Mucosa of rectum (tissue), 2 donors: ENCODE measurements at regions not wholly inside any gene's neighbourhood (a gene's known extent, or its start where the extent isn't known, plus 50 kb on each side); places are given as distances from the start of the nearest gene placed in this dataset.

Source experiments
- H3K27ac ChIP-seq, 2 donors: one replicate each; pipeline ENCODE4 v1.7.0; 2013; ENCODE audit warnings: inconsistent platforms in 2 of 2, low read depth in 2 of 2, low read length in 2 of 2
- H3K27me3 ChIP-seq, 2 donors: one replicate each; pipeline ENCODE4 v1.7.0; 2013; ENCODE audit warnings: low read length in 2 of 2; ENCODE audit not compliant: control insufficient read depth in 2 of 2, insufficient read depth in 2 of 2
- H3K36me3 ChIP-seq, 2 donors: one replicate each; pipeline ENCODE4 v1.7.0; 2013; ENCODE audit warnings: low read length in 2 of 2; ENCODE audit not compliant: control insufficient read depth in 2 of 2, insufficient read depth in 2 of 2
- H3K4me1 ChIP-seq, 2 donors: one replicate each; pipeline ENCODE4 v1.7.0; 2013; ENCODE audit warnings: low read length in 2 of 2, mild to moderate bottlenecking in 1 of 2; ENCODE audit not compliant: control insufficient read depth in 2 of 2, insufficient read depth in 2 of 2
- H3K4me3 ChIP-seq, 2 donors: one replicate each; pipeline ENCODE4 v1.7.0; 2013; ENCODE audit warnings: low read length in 2 of 2
- H3K9ac ChIP-seq, 2 donors: one replicate each; pipeline ENCODE4 v1.7.0; 2013; ENCODE audit warnings: low read length in 2 of 2, low read depth in 1 of 2, mild to moderate bottlenecking in 1 of 2
- H3K9me3 ChIP-seq, 2 donors: one replicate each; pipeline ENCODE4 v1.7.0; 2013; ENCODE audit warnings: low read length in 2 of 2; ENCODE audit not compliant: control insufficient read depth in 2 of 2
- donor health status: healthy.
- donor health status: Normal muscosa, but diverticular disease.

DNA sequence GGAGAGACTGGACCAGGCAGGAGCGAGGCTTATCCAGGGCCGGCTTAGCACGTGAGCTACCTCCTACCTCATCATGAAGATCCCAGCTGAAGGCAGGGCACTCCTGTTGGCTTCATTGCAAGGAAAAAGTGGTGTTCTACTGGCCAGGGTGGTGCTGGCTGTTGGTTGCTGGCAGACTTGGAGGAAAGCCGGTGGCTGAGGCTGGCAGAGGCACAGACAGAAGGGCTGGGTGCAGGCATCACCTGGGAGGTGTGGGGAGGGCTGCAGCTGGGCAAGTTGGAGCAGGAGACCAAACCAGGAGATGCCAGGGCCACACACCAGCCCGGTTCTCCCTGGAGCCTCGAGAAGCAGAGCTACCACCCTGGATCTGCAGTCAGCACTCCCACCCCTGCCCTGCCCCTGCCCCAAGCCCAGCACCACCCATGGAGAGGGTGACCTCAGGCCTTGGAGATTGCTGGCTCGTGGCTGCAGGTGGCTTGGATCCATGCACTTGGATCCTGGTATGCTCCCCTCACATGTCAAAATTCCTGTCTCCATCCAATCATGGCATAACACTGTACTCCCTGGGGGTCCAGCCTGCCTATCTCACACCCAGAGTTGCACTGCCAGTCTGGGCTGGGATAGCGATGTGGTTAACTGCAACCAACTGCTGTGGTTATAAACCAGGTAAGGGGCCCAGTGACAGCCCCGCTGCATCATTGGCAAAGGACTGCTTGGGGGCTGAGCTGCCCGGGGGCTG is 49.7 kb downstream of the GLI2 start:
- Histone ChIP-seq H3K36me3 (no peaks in the 10 kb centered on the region), H3K27ac (no peak overlapping the region), H3K4me3 (no peak overlapping the region), H3K9me3 (no peaks in the 10 kb centered on the region), H3K9ac (no peak overlapping the region), H3K4me1 (no peaks in the 10 kb centered on the region), H3K27me3 (peaks cover 0 to under 1% of the 10 kb centered on the region in 2 donors)

- H3K9me3 ChIP-seq, result no peaks in the 10 kb centered on the region
- no peaks in the 10 kb centered on the region for H3K4me1 ChIP-seq
- no peaks in the 10 kb centered on the region for H3K36me3 ChIP-seq
- no peaks in the 10 kb centered on the region for H3K27me3 ChIP-seq
- no peak overlapping the region for H3K27ac ChIP-seq
- H3K9ac ChIP-seq, result no peak overlapping the region
- H3K4me3 ChIP-seq, result no peak overlapping the region
Measured at GRCh38 chr2:120786038-120786960, 50.6 kb downstream of the GLI2 start.

- H3K36me3 ChIP-seq, result no peaks in the 10 kb centered on the region
- no peak overlapping the region for H3K9ac ChIP-seq
- H3K4me1 ChIP-seq, result no peaks in the 10 kb centered on the region
- no peak overlapping the region for H3K4me3 ChIP-seq
- H3K9me3 ChIP-seq, result no peaks in the 10 kb centered on the region
- H3K27me3 ChIP-seq, result no peaks in the 10 kb centered on the region
- no peak overlapping the region for H3K27ac ChIP-seq
Measured at GRCh38 chr2:120787111-120787821, 51.6 kb downstream of the GLI2 start.

- no peaks in the 10 kb centered on the region for H3K27me3 ChIP-seq
- H3K4me1 ChIP-seq, result no peaks in the 10 kb centered on the region
- no peak overlapping the region for H3K27ac ChIP-seq
- H3K9me3 ChIP-seq, result no peaks in the 10 kb centered on the region
- no peak overlapping the region for H3K9ac ChIP-seq
- no peaks in the 10 kb centered on the region for H3K36me3 ChIP-seq
- no peak overlapping the region for H3K4me3 ChIP-seq
Measured at GRCh38 chr2:120787822-120788700, 52.4 kb downstream of the GLI2 start.

- no peaks in the 10 kb centered on the region for H3K27me3 ChIP-seq
- no peaks in the 10 kb centered on the region for H3K36me3 ChIP-seq
- H3K4me3 ChIP-seq, result no peak overlapping the region
- H3K9me3 ChIP-seq, result no peaks in the 10 kb centered on the region
- H3K27ac ChIP-seq, result no peak overlapping the region
- no peaks in the 10 kb centered on the region for H3K4me1 ChIP-seq
- H3K9ac ChIP-seq, result no peak overlapping the region
Measured at GRCh38 chr2:120791243-120791961, 55.7 kb downstream of the GLI2 start.

GRCh38 chr2:120791962-120792297 is 56.3 kb downstream of the GLI2 start:
- H3K9me3 ChIP-seq, result no peaks in the 10 kb centered on the region
- no peaks in the 10 kb centered on the region for H3K27me3 ChIP-seq

DNA sequence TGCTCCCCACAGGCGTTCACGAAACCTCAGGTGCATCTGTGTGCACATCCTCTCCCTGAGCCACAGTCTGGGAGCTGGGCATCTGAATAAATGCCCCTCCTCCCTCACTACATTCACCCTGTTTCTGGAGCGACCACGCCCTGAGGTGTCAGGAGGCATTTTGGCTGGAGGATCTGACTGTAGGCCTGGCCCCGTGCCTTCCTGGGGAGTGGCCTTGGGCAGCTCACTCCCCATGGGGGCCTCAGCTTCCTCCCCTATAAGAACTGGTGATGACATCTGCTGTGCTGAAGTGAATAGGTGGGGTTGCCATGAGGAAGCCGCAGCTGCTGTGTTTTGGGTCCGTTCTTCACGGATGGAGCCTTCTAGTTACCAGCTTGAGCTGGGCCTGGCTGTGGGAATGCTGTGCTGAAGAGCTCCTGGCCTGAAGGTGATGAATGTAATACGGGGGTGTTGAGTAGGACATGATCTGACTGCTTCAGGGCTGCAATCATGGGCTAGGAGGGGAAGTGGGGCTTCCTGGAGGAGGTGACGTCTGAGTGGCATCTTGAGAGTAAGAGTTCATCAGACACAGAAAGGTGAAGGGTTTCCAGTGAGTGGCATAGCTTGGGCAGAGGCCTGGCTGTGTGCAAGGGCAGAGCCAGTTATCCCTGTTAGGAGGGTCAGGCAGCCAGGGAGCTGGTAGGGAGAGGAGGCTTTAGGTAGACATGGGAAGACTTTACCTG is 58.2 kb downstream of the GLI2 start:
- Histone ChIP-seq H3K4me3 (no peak overlapping the region), H3K27ac (no peak overlapping the region), H3K9ac (no peak overlapping the region), H3K27me3 (no peaks in the 10 kb centered on the region), H3K36me3 (no peaks in the 10 kb centered on the region), H3K9me3 (no peaks in the 10 kb centered on the region), H3K4me1 (no peaks in the 10 kb centered on the region)

More at GRCh38 chr2:120791962-120792297, 56.3 kb downstream of the GLI2 start:
- Histone ChIP-seq H3K27ac (no peak overlapping the region), H3K9ac (no peak overlapping the region), H3K4me1 (no peaks in the 10 kb centered on the region), H3K4me3 (no peak overlapping the region), H3K36me3 (no peaks in the 10 kb centered on the region)

DNA sequence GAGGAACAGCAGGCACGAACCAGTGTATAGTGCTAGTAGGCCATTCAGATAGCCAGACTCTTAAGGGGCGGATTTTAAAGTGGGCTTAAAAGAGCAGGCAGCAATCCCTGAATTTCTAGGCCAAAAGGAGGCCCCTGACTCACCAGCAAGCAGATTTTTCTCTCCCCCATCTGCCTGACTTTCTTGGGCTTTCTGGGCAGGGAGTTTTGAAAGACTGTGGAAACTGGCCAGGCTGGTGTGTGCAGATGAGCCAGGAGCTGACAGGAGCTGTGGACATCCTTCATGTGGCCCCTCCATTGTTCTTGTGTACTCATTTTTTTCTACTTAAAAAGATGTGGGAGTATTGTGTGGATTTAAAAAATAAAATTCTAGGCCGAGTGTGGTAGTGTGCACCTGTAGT is 59.0 kb downstream of the GLI2 start:
- H3K4me1 ChIP-seq, result no peaks in the 10 kb centered on the region
- no peaks in the 10 kb centered on the region for H3K36me3 ChIP-seq
- no peaks in the 10 kb centered on the region for H3K27me3 ChIP-seq
- no peak overlapping the region for H3K9ac ChIP-seq
- no peak overlapping the region for H3K27ac ChIP-seq
- no peaks in the 10 kb centered on the region for H3K9me3 ChIP-seq
- no peak overlapping the region for H3K4me3 ChIP-seq

DNA sequence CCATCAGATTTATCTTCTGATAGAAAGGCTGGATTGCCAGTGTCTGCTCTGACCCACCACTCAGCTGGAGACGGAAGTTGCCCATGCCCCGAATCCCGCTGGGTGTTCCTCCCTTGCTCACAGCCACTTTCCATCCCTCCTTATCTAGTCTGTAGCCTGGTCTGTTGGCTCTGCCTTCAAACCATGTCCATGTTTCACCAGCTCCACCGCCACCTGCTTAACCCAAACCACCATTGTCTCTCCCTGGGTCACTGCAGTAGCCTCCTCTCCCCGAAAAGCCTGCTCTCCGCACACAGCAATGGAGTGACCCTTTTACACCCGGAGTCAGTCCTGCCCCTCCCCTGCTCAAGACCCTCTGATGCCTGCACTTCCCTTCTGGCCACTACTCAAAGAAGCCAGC is 60.4 kb downstream of the GLI2 start:
- Histone ChIP-seq H3K27me3 (no peaks in the 10 kb centered on the region), H3K4me3 (no peak overlapping the region), H3K27ac (no peak overlapping the region), H3K9me3 (no peaks in the 10 kb centered on the region), H3K9ac (no peak overlapping the region), H3K4me1 (no peaks in the 10 kb centered on the region), H3K36me3 (no peaks in the 10 kb centered on the region)
